Natural killer cell (primary cell): ENCODE measurements at regions not wholly inside any gene's neighbourhood (a gene's known extent, or its start where the extent isn't known, plus 50 kb on each side); places are given as distances from the start of the nearest gene placed in this dataset.

ENCODE experiments used
- ATAC-seq, 3 donors: fragments of 150-1000 bp in 2 of 3; fragments of 200-7000 bp in 1 of 3; cut with Tn5 transposase; 1 replicate in 1 of 3; 2 replicates in 2 of 3; pipeline ENCODE4 v1.10.0; 2021; ENCODE audit warnings: mild to moderate bottlenecking in 2 of 3, moderate library complexity in 2 of 3
- DNase-seq, 2 donors: peaks; one replicate each; pipeline versions ENCODE4 v3.0.0 to v3.0.0-alpha.2; 2013 to 2021; ENCODE audit warnings: mixed read lengths in 1 of 2
- H3K27ac ChIP-seq: one replicate; pipeline ENCODE4 v1.5.1; 2013; ENCODE audit warnings: mild to moderate bottlenecking, low read length
- H3K27me3 ChIP-seq: one replicate; pipeline ENCODE4 v1.6.1; 2013; ENCODE audit warnings: low read length; ENCODE audit not compliant: control insufficient read depth, insufficient read depth
- H3K36me3 ChIP-seq: one replicate; pipeline ENCODE4 v1.6.1; 2013; ENCODE audit warnings: low read length; ENCODE audit not compliant: control insufficient read depth, insufficient read depth
- H3K4me1 ChIP-seq: one replicate; pipeline ENCODE4 v1.6.1; 2013; ENCODE audit warnings: low read length; ENCODE audit not compliant: control insufficient read depth, insufficient read depth
- H3K4me3 ChIP-seq: one replicate; pipeline ENCODE4 v1.5.1; 2013; ENCODE audit warnings: low read length
- H3K9me3 ChIP-seq: one replicate; pipeline ENCODE4 v1.6.1; 2013; ENCODE audit warnings: low read length; ENCODE audit not compliant: control insufficient read depth, insufficient read depth
- H3K27ac Mint-ChIP-seq, 2 donors: one replicate each; pipeline ENCODE4 v1.8.0; 2022; ENCODE audit warnings: mild to moderate bottlenecking in 2 of 2, mixed read lengths in 2 of 2, moderate library complexity in 1 of 2
- H3K27me3 Mint-ChIP-seq, 2 donors: one replicate each; pipeline ENCODE4 v1.8.0; 2022; ENCODE audit warnings: low read depth in 2 of 2, mixed read lengths in 2 of 2
- H3K36me3 Mint-ChIP-seq: one replicate; pipeline ENCODE4 v1.8.0; 2022; ENCODE audit warnings: mixed read lengths
- H3K4me1 Mint-ChIP-seq, 2 donors: one replicate each; pipeline ENCODE4 v1.8.0; 2022; ENCODE audit warnings: mixed read lengths in 2 of 2
- H3K4me3 Mint-ChIP-seq: one replicate; pipeline ENCODE4 v1.8.0; 2022; ENCODE audit warnings: mild to moderate bottlenecking, moderate library complexity, mixed read lengths
- H3K9me3 Mint-ChIP-seq, 2 donors: one replicate each; pipeline ENCODE4 v1.8.0; 2022; ENCODE audit warnings: mixed read lengths in 2 of 2
- WGBS: methylation state at CpG from one replicate; pipeline ENCODE4 v1.1.7; 2013; ENCODE audit warnings: missing lambda C conversion rate; ENCODE audit not compliant: insufficient coverage; 5-methylcytosine and 5-hydroxymethylcytosine counted together
- intact Hi-C: fragments of 100-400 bp; cut with micrococcal nuclease; formaldehyde crosslinking; loops from one replicate; pipeline ENCODE4 v1.14.2; 2022
- TF ChIP-seq, protein P1 (sequence below): fragments of 200-600 bp; IDR thresholded peaks from one replicate; pipeline ENCODE4 v1.8.0; 2022; ENCODE audit warnings: antibody characterized with exemption

DNA sequence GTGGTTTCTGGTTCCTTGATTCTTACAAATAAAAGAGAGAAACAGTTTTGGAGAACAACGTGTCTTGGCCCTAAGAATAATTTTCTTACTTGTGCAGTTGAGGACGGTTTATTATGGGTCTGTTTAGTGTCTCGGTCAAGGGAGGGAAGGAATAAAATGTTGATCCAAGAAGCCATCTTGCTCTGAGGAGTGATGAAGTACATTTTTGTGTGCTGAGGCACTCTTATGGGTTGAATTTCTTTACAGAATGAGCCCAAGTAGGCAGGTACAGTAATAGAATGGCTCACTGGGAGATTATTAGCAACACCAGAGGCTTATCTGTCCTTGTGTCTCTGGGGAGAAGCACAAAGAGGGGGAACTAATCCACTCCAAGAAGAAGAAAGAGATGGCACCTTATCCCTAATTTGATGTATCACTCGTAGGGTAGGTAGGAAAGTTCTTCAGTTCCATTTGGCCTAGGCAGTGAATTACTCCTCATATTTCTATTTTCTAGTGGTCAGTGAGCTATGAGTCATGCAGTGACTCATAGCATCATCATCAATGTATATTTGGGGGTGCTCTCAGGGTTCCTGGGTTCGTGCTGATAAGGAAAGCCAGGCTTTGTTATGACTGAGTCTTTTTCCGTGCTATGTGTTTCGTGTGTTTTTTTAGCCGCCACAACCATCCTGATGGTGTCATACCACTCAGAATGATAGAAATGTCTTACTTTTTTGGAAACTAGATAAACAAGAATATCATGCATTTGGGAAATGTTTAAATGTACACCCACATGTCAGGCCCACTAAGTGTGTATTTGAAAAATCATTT, 250.1 kb upstream of the CTAGE1 start:
- Histone ChIP-seq H3K4me3 (no peak overlapping the region), H3K36me3 (no peaks in the 10 kb centered on the region), H3K9me3 (no peaks in the 10 kb centered on the region), H3K4me1 (no peaks in the 10 kb centered on the region), H3K27ac (no peak overlapping the region), H3K27me3 (no peaks in the 10 kb centered on the region)
- DNase-seq (no peak), ATAC-seq (no peak)
- Mint-ChIP-seq H3K27ac (no peak overlapping the region), H3K27me3 (peaks cover 11% of the 10 kb centered on the region in 2 donors), H3K9me3 (peaks cover 6 to 10% of the 10 kb centered on the region in 2 donors), H3K4me1 (no peaks in the 10 kb centered on the region), H3K4me3 (no peak overlapping the region), H3K36me3 (peaks cover 4% of the 10 kb centered on the region)
- TF ChIP-seq, protein P1, sequence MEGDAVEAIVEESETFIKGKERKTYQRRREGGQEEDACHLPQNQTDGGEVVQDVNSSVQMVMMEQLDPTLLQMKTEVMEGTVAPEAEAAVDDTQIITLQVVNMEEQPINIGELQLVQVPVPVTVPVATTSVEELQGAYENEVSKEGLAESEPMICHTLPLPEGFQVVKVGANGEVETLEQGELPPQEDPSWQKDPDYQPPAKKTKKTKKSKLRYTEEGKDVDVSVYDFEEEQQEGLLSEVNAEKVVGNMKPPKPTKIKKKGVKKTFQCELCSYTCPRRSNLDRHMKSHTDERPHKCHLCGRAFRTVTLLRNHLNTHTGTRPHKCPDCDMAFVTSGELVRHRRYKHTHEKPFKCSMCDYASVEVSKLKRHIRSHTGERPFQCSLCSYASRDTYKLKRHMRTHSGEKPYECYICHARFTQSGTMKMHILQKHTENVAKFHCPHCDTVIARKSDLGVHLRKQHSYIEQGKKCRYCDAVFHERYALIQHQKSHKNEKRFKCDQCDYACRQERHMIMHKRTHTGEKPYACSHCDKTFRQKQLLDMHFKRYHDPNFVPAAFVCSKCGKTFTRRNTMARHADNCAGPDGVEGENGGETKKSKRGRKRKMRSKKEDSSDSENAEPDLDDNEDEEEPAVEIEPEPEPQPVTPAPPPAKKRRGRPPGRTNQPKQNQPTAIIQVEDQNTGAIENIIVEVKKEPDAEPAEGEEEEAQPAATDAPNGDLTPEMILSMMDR, result no peak
- intact Hi-C loops, result no loop called here
- WGBS, result 70% methylated on average over 8 of the region's 8 CpGs

DNA sequence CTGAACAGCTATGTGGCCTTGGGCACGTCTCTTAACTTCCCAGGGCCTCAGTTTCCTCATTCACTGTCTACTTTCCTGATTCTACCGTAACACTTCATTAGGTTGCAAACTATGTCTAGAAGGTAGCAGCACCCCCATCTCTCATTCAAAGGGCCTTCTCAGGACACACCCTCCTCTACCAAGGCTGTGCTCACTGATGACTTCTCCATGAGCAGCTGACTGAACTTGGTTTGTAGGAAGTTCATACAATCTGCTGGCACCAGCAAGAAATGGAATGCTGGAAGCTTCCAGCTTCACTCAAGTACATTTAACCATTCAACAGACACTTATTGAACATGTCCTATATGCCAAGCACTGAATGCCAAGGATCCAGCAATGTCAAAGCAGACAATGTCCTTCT, 250.8 kb upstream of the CTAGE1 start:
- peaks cover 2 to 5% of the 10 kb centered on the region in 2 donors for H3K9me3 Mint-ChIP-seq
- H3K9me3 ChIP-seq, result no peaks in the 10 kb centered on the region
- H3K27ac ChIP-seq, result no peak overlapping the region
- no peak overlapping the region for H3K4me3 Mint-ChIP-seq
- no peaks in the 10 kb centered on the region for H3K36me3 ChIP-seq
- ATAC-seq (no peak), DNase-seq (no peak)
- no peaks in the 10 kb centered on the region for H3K36me3 Mint-ChIP-seq
- no peaks in the 10 kb centered on the region for H3K4me1 Mint-ChIP-seq
- WGBS, result 81% methylated on average over 2 of the region's 2 CpGs
- no peak overlapping the region for H3K4me3 ChIP-seq
- H3K27me3 ChIP-seq, result no peaks in the 10 kb centered on the region
- intact Hi-C loops, result no loop called here
- H3K4me1 ChIP-seq, result no peaks in the 10 kb centered on the region
- no peak overlapping the region for H3K27ac Mint-ChIP-seq
- TF ChIP-seq, protein P1, result no peak
- H3K27me3 Mint-ChIP-seq, result peaks cover 11% of the 10 kb centered on the region in 2 donors

DNA sequence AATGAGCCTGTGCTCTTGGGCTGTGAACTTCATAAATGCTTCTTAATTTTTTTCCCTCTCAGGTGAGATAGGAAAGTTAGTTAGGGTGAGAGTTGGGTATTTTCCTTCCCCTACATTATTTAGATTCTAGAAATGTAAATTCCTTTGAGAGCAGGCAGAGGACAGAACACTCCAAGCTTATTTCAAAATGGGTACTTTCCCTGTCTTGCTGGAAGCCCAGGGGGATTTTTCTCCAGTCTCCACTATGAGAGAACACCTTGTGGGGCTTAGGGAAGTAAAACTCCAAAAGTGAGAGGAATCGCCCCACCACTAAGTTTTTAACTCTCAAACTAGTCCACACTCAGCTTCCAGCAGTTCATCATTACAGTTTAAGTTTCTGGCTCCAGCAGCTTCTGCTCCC, 253.2 kb upstream of the CTAGE1 start:
- H3K27me3 Mint-ChIP-seq, result peaks cover 15 to 20% of the 10 kb centered on the region in 2 donors
- Histone ChIP-seq H3K36me3 (no peaks in the 10 kb centered on the region), H3K9me3 (no peaks in the 10 kb centered on the region), H3K27ac (no peak overlapping the region), H3K4me3 (no peak overlapping the region), H3K27me3 (no peaks in the 10 kb centered on the region), H3K4me1 (no peaks in the 10 kb centered on the region)
- H3K4me3 Mint-ChIP-seq, result no peak overlapping the region
- WGBS, result 54% methylated on average over 1 of the region's 1 CpG
- intact Hi-C loops, result no loop called here
- no peak overlapping the region for H3K27ac Mint-ChIP-seq
- no peak for ATAC-seq
- H3K36me3 Mint-ChIP-seq, result no peaks in the 10 kb centered on the region
- DNase-seq, result no peak
- TF ChIP-seq, protein P1, result no peak
- no peaks in the 10 kb centered on the region for H3K9me3 Mint-ChIP-seq
- no peaks in the 10 kb centered on the region for H3K4me1 Mint-ChIP-seq
